ENCODE measurements at regions not wholly inside any gene's neighbourhood (a gene's known extent, or its start where the extent isn't known, plus 50 kb on each side); places are given as distances from the start of the nearest gene placed in this dataset.

DNA sequence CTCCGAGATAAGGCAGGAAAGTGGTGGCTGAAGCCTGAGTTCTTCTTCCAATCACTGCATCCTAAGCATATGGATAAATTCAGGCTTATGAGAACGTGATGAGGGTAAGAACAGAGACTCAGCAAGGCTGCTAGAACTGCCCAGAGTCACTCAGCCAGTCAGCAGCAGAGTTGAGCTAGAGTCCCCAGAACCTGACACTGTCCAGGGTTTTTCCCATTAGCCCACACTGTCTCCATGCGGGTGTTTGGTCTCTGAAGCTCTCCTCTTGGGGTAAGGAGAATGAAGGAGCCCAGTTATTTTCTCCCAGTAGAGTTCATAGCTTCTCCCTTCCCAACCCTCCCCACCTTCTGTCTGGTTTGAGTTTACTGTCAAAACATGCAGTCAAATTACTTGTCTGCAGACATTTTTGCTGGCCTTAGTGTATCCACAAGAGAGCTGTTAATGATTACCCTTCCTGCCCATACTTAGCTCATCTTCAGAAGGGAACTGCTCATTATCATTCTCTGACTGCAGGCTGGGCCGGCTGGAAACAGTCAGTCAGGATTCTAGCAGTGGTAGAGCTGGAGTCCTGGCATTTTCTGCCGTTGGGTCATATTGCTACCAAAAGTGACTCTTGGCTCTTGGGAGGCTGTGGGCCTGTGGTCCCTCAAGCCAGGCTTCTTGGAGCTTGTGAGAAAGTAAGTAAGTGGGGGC is 460.0 kb downstream of the HS3ST3B1 start (continued):
- TF ChIP-seq ZNF703 (CRISPR knock-in tag; IDR thresholded peaks at IDR 0.05; ENCODE audit: borderline replicate concordance) (no peak), ZNF749 (CRISPR knock-in tag; IDR thresholded peaks at IDR 0.05; ENCODE audit: borderline replicate concordance) (no peak), ZNF3 (CRISPR knock-in tag; IDR thresholded peaks at IDR 0.05) (no peak), ZNF547 (CRISPR knock-in tag; IDR thresholded peaks at IDR 0.05) (no peak), FOSL2 (CRISPR knock-in tag; IDR thresholded peaks at IDR 0.05) (0 out of 2 replicates have a peak, but pooled peaks have one; percentile 8), PTBP1 (IDR thresholded peaks at IDR 0.05; ENCODE audit: low read depth, low read length, poor library complexity, severe bottlenecking) (no peak), RARA (CRISPR knock-in tag; IDR thresholded peaks at IDR 0.05) (0 out of 2 replicates have a peak, but pooled peaks have one; percentile 8), SUZ12 (IDR thresholded peaks at IDR 0.05; ENCODE audit: low read depth, low read length) (no peak), POGZ (CRISPR knock-in tag; IDR thresholded peaks at IDR 0.05) (no peak), ZNF543 (CRISPR knock-in tag; IDR thresholded peaks at IDR 0.05) (no peak), PLRG1 (conservative IDR thresholded peaks at IDR 0.05) (no peak), TEAD3 (CRISPR knock-in tag; optimal IDR thresholded peaks at IDR 0.05; ENCODE audit: borderline replicate concordance) (peak; percentile 45), MAFK (conservative IDR thresholded peaks at IDR 0.05 in 1 of 2, IDR thresholded peaks at IDR 0.05 in 1 of 2; ENCODE audit: low read length in 2 of 2) (0 out of 4 replicates have a peak, but pooled peaks of 1 of the 2 experiments have one; percentile 0), NPAS2 (CRISPR knock-in tag; IDR thresholded peaks at IDR 0.05; ENCODE audit: borderline replicate concordance) (no peak), RORA (CRISPR knock-in tag; IDR thresholded peaks at IDR 0.05) (no peak), ZNF10 (CRISPR knock-in tag; IDR thresholded peaks at IDR 0.05; ENCODE audit: borderline replicate concordance, low read depth) (no peak), SMARCC2 (IDR thresholded peaks at IDR 0.05) (no peak), ZNF644 (CRISPR knock-in tag; IDR thresholded peaks at IDR 0.05; ENCODE audit: low read depth) (0 out of 2 replicates have a peak, but pooled peaks have one; percentile 32)
- TF ChIP-seq, protein P1, sequence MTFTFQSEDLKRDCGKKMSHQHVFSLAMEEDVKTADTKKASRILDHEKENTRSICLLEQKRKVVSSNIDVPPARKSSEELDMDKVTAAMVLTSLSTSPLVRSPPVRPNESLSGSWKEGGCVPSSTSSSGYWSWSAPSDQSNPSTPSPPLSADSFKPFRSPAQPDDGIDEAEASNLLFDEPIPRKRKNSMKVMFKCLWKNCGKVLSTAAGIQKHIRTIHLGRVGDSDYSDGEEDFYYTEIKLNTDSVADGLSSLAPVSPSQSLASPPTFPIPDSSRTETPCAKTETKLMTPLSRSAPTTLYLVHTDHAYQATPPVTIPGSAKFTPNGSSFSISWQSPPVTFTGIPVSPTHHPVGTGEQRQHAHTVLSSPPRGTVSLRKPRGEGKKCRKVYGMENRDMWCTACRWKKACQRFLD (CRISPR knock-in tag; IDR thresholded peaks at IDR 0.05; ENCODE audit: borderline replicate concordance) = no peak
- TF ChIP-seq, protein P2, sequence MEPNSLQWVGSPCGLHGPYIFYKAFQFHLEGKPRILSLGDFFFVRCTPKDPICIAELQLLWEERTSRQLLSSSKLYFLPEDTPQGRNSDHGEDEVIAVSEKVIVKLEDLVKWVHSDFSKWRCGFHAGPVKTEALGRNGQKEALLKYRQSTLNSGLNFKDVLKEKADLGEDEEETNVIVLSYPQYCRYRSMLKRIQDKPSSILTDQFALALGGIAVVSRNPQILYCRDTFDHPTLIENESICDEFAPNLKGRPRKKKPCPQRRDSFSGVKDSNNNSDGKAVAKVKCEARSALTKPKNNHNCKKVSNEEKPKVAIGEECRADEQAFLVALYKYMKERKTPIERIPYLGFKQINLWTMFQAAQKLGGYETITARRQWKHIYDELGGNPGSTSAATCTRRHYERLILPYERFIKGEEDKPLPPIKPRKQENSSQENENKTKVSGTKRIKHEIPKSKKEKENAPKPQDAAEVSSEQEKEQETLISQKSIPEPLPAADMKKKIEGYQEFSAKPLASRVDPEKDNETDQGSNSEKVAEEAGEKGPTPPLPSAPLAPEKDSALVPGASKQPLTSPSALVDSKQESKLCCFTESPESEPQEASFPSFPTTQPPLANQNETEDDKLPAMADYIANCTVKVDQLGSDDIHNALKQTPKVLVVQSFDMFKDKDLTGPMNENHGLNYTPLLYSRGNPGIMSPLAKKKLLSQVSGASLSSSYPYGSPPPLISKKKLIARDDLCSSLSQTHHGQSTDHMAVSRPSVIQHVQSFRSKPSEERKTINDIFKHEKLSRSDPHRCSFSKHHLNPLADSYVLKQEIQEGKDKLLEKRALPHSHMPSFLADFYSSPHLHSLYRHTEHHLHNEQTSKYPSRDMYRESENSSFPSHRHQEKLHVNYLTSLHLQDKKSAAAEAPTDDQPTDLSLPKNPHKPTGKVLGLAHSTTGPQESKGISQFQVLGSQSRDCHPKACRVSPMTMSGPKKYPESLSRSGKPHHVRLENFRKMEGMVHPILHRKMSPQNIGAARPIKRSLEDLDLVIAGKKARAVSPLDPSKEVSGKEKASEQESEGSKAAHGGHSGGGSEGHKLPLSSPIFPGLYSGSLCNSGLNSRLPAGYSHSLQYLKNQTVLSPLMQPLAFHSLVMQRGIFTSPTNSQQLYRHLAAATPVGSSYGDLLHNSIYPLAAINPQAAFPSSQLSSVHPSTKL (CRISPR knock-in tag; IDR thresholded peaks at IDR 0.05) = no peak
- TF ChIP-seq, protein P3, sequence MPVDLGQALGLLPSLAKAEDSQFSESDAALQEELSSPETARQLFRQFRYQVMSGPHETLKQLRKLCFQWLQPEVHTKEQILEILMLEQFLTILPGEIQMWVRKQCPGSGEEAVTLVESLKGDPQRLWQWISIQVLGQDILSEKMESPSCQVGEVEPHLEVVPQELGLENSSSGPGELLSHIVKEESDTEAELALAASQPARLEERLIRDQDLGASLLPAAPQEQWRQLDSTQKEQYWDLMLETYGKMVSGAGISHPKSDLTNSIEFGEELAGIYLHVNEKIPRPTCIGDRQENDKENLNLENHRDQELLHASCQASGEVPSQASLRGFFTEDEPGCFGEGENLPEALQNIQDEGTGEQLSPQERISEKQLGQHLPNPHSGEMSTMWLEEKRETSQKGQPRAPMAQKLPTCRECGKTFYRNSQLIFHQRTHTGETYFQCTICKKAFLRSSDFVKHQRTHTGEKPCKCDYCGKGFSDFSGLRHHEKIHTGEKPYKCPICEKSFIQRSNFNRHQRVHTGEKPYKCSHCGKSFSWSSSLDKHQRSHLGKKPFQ (CRISPR knock-in tag; IDR thresholded peaks at IDR 0.05; ENCODE audit: insufficient replicate concordance) = no peak
- TF ChIP-seq, protein P4, sequence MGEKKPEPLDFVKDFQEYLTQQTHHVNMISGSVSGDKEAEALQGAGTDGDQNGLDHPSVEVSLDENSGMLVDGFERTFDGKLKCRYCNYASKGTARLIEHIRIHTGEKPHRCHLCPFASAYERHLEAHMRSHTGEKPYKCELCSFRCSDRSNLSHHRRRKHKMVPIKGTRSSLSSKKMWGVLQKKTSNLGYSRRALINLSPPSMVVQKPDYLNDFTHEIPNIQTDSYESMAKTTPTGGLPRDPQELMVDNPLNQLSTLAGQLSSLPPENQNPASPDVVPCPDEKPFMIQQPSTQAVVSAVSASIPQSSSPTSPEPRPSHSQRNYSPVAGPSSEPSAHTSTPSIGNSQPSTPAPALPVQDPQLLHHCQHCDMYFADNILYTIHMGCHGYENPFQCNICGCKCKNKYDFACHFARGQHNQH (CRISPR knock-in tag; IDR thresholded peaks at IDR 0.05) = no peak
- TF ChIP-seq, protein P5, sequence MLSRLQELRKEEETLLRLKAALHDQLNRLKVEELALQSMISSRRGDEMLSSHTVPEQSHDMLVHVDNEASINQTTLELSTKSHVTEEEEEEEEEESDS (CRISPR knock-in tag; IDR thresholded peaks at IDR 0.05; ENCODE audit: borderline replicate concordance) = no peak

Measured in HepG2 (cell line).